Daoy (cell line): ENCODE measurements at regions not wholly inside any gene's neighbourhood (a gene's known extent, or its start where the extent isn't known, plus 50 kb on each side); places are given as distances from the start of the nearest gene placed in this dataset.

Experiments
- DNase-seq: peaks from one replicate; pipeline ENCODE4 v3.0.0-alpha.2; 2015; ENCODE audit warnings: low read depth

- no peak for DNase-seq
Measured at GRCh38 chr4:35364321-35364870, 879.9 kb downstream of the ARAP2 start.

GRCh38 chr4:35365186-35365585 is 879.1 kb downstream of the ARAP2 start:
- no peak for DNase-seq

GRCh38 chr4:35399912-35400311 is 844.4 kb downstream of the ARAP2 start:
- DNase-seq: no peak

GRCh38 chr4:35423104-35423503 is 821.2 kb downstream of the ARAP2 start:
- DNase-seq: no peak

- DNase-seq: no peak
Measured at GRCh38 chr4:35447474-35447873, 796.8 kb downstream of the ARAP2 start.

GRCh38 chr4:35459045-35459444 is 785.3 kb downstream of the ARAP2 start:
- DNase-seq: no peak

- DNase-seq: no peak
Measured at GRCh38 chr4:35461931-35462659, 782.2 kb downstream of the ARAP2 start.

GRCh38 chr4:35463251-35463952 is 780.9 kb downstream of the ARAP2 start:
- no peak for DNase-seq

- no peak for DNase-seq
Measured at GRCh38 chr4:35464964-35465528, 779.3 kb downstream of the ARAP2 start.

- no peak for DNase-seq
Measured at GRCh38 chr4:35491093-35491492, 753.2 kb downstream of the ARAP2 start.

- DNase-seq: no peak
Measured at GRCh38 chr4:35493977-35494376, 750.3 kb downstream of the ARAP2 start.

GRCh38 chr4:35494955-35495354 is 749.4 kb downstream of the ARAP2 start:
- DNase-seq: no peak

GRCh38 chr4:35500812-35501211 is 743.5 kb downstream of the ARAP2 start:
- no peak for DNase-seq

- DNase-seq: no peak
Measured at GRCh38 chr4:35503435-35503834, 740.9 kb downstream of the ARAP2 start.

- DNase-seq: no peak
Measured at GRCh38 chr4:35506161-35506560, 738.2 kb downstream of the ARAP2 start.

- no peak for DNase-seq
Measured at GRCh38 chr4:35511851-35512250, 732.5 kb downstream of the ARAP2 start.

GRCh38 chr4:35516102-35516501 is 728.2 kb downstream of the ARAP2 start:
- DNase-seq: no peak

- DNase-seq: no peak
Measured at GRCh38 chr4:35520059-35520458, 724.3 kb downstream of the ARAP2 start.

GRCh38 chr4:35521682-35522081 is 722.6 kb downstream of the ARAP2 start:
- DNase-seq: no peak

- DNase-seq: no peak
Measured at GRCh38 chr4:35525192-35525978, 718.9 kb downstream of the ARAP2 start.

GRCh38 chr4:35526456-35526855 is 717.9 kb downstream of the ARAP2 start:
- no peak for DNase-seq

GRCh38 chr4:35534962-35535361 is 709.4 kb downstream of the ARAP2 start:
- DNase-seq: no peak
